Cardiac fibroblast (primary cell): ENCODE measurements at regions not wholly inside any gene's neighbourhood (a gene's known extent, or its start where the extent isn't known, plus 50 kb on each side); places are given as distances from the start of the nearest gene placed in this dataset.
"Not testable (repeated sequence)": the region's sequence is repeated elsewhere in the genome, so short reads cannot be mapped to it uniquely, and the experiment has no call there.

Source experiments
- DNase-seq, 2 donors: peaks; one replicate each; pipeline versions ENCODE4 v3.0.0 to v3.0.0-alpha.2; 2010; ENCODE audit warnings: low read depth in 2 of 2
- H3K4me3 ChIP-seq, 2 donors: replicated peaks in 1 of 2; 1 replicate in 1 of 2; 2 replicates in 1 of 2; pipeline ENCODE4 v1.5.1; 2011; ENCODE audit warnings: low read depth in 2 of 2, low read length in 2 of 2, mild to moderate bottlenecking in 2 of 2, moderate library complexity in 1 of 2
- TF ChIP-seq, protein P1 (sequence below): IDR thresholded peaks from one replicate; pipeline ENCODE4 v1.5.1; 2011; ENCODE audit warnings: low read depth, mild to moderate bottlenecking, low read length, inconsistent platforms

DNA sequence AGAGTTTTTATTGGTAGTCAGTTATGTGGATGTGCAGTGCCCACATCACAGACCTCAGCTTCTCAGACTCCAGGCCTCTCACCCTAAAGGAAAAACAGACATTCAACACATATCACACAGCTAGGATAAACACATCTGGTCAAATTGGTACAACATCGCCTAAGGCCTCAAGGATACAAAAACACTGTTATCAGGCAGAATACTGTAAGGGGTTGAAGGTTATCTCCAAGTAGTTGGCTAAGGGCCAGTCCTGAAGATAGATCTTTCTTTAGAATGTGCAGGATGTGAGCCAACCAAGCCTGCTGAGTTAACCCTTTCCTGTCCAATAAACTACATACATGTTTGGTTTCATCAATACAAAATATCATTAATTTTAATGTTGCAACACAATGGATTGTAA is 308.4 kb upstream of the GJE1 start:
- TF ChIP-seq, protein P1, sequence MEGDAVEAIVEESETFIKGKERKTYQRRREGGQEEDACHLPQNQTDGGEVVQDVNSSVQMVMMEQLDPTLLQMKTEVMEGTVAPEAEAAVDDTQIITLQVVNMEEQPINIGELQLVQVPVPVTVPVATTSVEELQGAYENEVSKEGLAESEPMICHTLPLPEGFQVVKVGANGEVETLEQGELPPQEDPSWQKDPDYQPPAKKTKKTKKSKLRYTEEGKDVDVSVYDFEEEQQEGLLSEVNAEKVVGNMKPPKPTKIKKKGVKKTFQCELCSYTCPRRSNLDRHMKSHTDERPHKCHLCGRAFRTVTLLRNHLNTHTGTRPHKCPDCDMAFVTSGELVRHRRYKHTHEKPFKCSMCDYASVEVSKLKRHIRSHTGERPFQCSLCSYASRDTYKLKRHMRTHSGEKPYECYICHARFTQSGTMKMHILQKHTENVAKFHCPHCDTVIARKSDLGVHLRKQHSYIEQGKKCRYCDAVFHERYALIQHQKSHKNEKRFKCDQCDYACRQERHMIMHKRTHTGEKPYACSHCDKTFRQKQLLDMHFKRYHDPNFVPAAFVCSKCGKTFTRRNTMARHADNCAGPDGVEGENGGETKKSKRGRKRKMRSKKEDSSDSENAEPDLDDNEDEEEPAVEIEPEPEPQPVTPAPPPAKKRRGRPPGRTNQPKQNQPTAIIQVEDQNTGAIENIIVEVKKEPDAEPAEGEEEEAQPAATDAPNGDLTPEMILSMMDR, result no peak
- no peak overlapping the region for H3K4me3 ChIP-seq
- DNase-seq, result no peak

DNA sequence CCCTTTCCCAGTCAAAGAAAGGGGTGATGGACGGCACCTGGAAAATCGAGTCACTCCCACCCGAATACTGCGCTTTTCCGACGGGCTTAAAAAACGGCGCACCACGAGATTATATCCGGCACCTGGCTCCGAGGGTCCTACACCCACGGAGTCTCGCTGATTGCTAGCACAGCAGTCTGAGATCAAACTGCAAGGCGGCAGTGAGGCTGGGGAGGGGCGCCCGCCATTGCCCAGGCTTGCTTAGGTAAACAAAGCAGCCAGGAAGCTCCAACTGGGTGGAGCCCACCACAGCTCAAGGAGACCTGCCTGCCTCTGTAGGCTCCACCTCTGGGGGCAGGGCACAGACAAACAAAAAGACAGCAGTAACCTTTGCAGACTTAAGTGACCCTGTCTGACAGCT is 317.7 kb upstream of the GJE1 start:
- not testable (repeated sequence) for DNase-seq, H3K4me3 ChIP-seq

DNA sequence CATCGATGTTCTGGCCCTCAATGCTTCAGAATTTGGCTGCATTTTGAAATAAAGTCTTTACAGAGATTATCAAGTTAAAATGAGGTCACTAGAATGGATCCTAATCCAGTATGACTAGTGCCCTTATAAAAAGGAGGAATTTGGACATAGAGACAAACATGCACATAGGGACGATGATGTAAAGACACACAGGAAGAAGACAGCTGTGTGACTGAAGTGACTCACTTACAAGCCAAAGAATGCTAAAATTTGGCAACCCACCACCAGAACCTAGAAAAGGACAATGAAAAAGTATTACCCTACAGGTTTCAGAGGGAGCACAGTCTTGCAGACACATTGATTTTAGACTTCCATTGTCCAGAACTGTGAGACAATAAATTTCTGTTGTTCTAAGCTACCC is 322.8 kb upstream of the GJE1 start:
- no peak overlapping the region for H3K4me3 ChIP-seq
- TF ChIP-seq, protein P1, result no peak
- DNase-seq, result peak in 1 of 2 donors; percentile 60

DNA sequence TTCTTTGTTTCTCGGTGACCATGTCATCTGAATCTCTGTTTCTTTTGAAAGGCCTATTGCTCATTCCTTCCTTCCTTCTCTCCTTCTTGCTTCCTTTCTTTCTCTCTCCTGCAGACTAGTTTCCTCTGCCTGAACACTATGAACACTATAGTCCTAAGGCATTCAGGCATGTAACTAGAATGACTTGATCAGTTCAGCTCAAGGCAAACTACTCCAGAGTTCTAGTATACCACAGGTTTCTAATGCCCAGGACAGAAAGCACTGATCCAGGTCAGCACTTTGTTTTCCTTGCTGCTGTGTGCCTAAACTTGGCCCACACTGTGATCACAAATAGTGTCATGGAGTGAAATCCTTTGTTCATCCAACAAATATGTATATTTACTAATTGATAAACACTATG is 324.1 kb upstream of the GJE1 start:
- DNase-seq, result no peak

DNA sequence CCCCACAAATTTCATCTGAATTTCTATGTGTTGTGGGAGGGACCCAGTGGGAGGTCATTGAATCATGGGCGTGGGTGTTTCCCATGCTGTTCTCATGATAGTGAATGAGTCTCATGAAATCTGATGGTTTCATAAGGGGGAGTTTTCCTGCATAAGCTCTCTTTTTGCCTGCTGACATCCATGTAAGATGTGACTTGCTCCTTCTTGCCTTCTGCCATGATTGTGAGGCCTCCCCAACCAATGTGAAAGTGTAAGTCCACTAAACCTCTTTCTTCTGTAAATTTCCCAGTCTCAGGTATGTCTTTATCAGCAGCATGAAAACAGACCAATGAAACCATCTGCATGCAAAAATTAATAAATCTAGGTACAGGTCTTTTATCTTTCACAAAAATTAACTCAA is 331.8 kb upstream of the GJE1 start:
- not testable (repeated sequence) for DNase-seq, H3K4me3 ChIP-seq

More for the DNA sequence above, 324.1 kb upstream of the GJE1 start:
- H3K4me3 ChIP-seq, result no peak overlapping the region
- TF ChIP-seq, protein P1, result no peak

DNA sequence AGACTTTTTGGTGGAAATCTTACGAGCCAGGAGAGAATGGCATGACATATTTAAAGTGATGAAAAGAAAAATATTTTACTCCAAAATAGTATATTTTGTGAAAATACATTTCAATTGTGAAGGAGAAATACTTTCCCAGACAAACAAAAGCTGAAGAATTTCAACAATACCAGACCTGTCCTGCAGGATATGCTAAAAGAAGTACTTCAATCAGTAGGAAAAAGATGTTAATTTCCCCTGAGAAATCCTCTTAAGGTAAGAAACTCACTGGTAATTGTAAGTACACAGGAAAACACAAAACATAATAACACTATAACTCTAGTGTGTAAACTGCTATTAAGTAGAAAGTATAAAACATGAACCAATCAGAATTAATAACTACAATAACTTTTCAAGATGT is 341.8 kb upstream of the GJE1 start:
- no peak overlapping the region for H3K4me3 ChIP-seq
- no peak for DNase-seq
- TF ChIP-seq, protein P1, result no peak

DNA sequence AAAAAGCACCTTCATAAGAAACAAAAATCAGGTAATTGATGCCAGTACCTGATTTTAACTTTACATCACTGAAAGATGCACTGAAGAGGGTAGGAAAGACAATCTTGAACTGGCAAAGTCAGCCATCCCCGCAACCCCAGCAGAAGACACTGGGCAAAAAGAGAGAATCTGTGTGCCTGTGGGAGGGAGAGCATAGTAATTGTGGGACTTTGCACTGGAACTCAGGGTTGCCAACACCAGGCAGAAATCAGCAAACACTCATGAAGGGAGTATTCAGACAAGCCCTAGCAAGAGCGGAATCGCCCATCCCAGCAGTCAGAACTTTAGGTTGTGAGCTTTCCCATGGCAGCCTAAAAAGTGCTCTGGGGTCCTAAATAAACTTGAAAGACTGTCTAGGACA is 344.6 kb upstream of the GJE1 start:
- TF ChIP-seq, protein P1, result no peak
- DNase-seq, result no peak
- no peak overlapping the region for H3K4me3 ChIP-seq

DNA sequence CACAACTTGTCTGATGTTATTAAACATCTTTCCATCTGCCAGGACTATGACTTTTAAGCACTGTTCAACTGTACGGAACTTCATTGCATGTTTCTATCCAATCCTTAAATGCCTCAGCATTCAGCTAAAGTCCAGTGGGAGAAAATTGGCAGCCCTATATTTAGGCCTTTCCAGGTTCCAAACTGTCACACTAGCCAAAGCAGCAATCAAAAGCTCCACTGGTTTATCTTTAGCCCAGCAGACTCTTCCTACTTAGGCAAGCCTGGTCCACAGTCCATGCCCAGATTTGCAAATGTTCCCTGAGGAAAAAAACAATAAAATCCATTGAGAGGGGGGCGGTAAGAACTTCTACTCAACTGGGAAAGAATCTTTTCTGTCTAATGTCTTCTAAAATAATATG is 349.1 kb upstream of the GJE1 start:
- no peak for DNase-seq
- H3K4me3 ChIP-seq, result no peak overlapping the region
- TF ChIP-seq, protein P1, result no peak
